SK-N-SH (cell line): ENCODE measurements at regions not wholly inside any gene's neighbourhood (a gene's known extent, or its start where the extent isn't known, plus 50 kb on each side); places are given as distances from the start of the nearest gene placed in this dataset.

Source experiments
- CTCF ChIA-PET: fragments of 300-600, 350-600 bp; formaldehyde crosslinking; extraction: SDS; loops from one replicate; lab custom pipeline; 2021; lab: Yijun Ruan, JAX
- POLR2A ChIA-PET: fragments of 350-600 bp; sonication (Branson Sonifier 250); formaldehyde crosslinking; extraction: SDS; loops from one replicate; lab custom pipeline; 2020; ENCODE audit warnings: antibody characterized with exemption, inconsistent platforms; lab: Yijun Ruan, JAX
- DNase-seq: peaks from one replicate; pipeline ENCODE4 v3.0.0; 2012
- H2AFZ ChIP-seq: fragments of 200-600 bp; sonication (generic); 2 replicates; pipeline ENCODE4 v1.8.1; 2016; ENCODE audit warnings: antibody characterized with exemption, mild to moderate bottlenecking, low read depth
- H3F3A ChIP-seq: fragments of 200-600 bp; sonication (generic); replicated peaks from 2 replicates; pipeline ENCODE3; 2016; ENCODE audit warnings: antibody characterized with exemption, mild to moderate bottlenecking; ENCODE audit not compliant: insufficient read depth
- H3K27ac ChIP-seq, 2 experiments: fragments of 200-500 bp in 1 of 2; fragments of 200-600 bp in 1 of 2; sonication (Bioruptor generic) in 1 of 2; sonication (generic), shearing (Covaris generic) in 1 of 2; 2 replicates each; pipeline versions ENCODE4 v1.5.1 to v1.6.1; 2014 to 2016; ENCODE audit warnings: low read depth in 2 of 2, inconsistent platforms in 1 of 2, low read length in 1 of 2, mild to moderate bottlenecking in 1 of 2, mixed read lengths in 1 of 2
- H3K27me3 ChIP-seq: fragments of 200-600 bp; sonication (generic), shearing (Covaris generic); 2 replicates; pipeline ENCODE4 v1.6.1; 2016; ENCODE audit warnings: mixed run types; ENCODE audit not compliant: insufficient read depth
- H3K36me3 ChIP-seq, 2 experiments: fragments of 200-500 bp in 1 of 2; fragments of 200-600 bp in 1 of 2; sonication (Bioruptor generic) in 1 of 2; sonication (generic) in 1 of 2; replicated peaks in 1 of 2; 2 replicates each; pipeline versions ENCODE3 to v1.5.1; 2014 to 2016; ENCODE audit warnings: low read length in 1 of 2, mild to moderate bottlenecking in 1 of 2; ENCODE audit not compliant: insufficient read depth in 2 of 2, control insufficient read depth in 1 of 2
- H3K4me1 ChIP-seq, 2 experiments: fragments of 200-500 bp in 1 of 2; fragments of 200-600 bp in 1 of 2; sonication (Bioruptor generic) in 1 of 2; sonication (generic), shearing (Covaris generic) in 1 of 2; 2 replicates each; pipeline versions ENCODE4 v1.5.1 to v1.6.1; 2014 to 2016; ENCODE audit warnings: low read depth in 1 of 2, low read length in 1 of 2, mixed run types in 1 of 2; ENCODE audit not compliant: insufficient read depth in 2 of 2, control insufficient read depth in 1 of 2
- H3K4me2 ChIP-seq: fragments of 200-600 bp; sonication (generic), shearing (Covaris generic); 2 replicates; pipeline ENCODE4 v1.6.1; 2017; ENCODE audit warnings: mixed run types
- H3K4me3 ChIP-seq, 2 experiments: fragments of 200-500 bp in 1 of 2; fragments of 200-600 bp in 1 of 2; sonication (Bioruptor generic) in 1 of 2; sonication (generic), shearing (Covaris generic) in 1 of 2; 2 replicates each; pipeline versions ENCODE4 v1.5.1 to v1.8.1; 2014 to 2016; ENCODE audit warnings: low read depth in 2 of 2, inconsistent platforms in 1 of 2, low read length in 1 of 2, mild to moderate bottlenecking in 1 of 2, mixed read lengths in 1 of 2, moderate library complexity in 1 of 2
- H3K79me2 ChIP-seq: fragments of 200-600 bp; sonication (generic); 2 replicates; pipeline ENCODE4 v1.8.1; 2017; ENCODE audit warnings: mild to moderate bottlenecking; ENCODE audit not compliant: insufficient read depth
- H3K9ac ChIP-seq: fragments of 200-600 bp; sonication (generic); 2 replicates; pipeline ENCODE4 v1.6.1; 2017; ENCODE audit warnings: mixed run types
- H3K9me2 ChIP-seq: fragments of 200-600 bp; sonication (generic); 2 replicates; pipeline ENCODE4 v1.6.1; 2017; ENCODE audit warnings: mixed run types
- H3K9me3 ChIP-seq: fragments of 200-600 bp; sonication (generic); 2 replicates; pipeline ENCODE4 v1.6.1; 2017; ENCODE audit warnings: mixed run types, mild to moderate bottlenecking, moderate library complexity
- H4K20me1 ChIP-seq: fragments of 200-600 bp; sonication (generic); 2 replicates; pipeline ENCODE4 v1.6.1; 2017; ENCODE audit warnings: mild to moderate bottlenecking, mixed run types; ENCODE audit not compliant: insufficient read depth
- CTCF ChIP-seq: fragments of 200-600 bp; sonication (generic); IDR thresholded peaks from 2 replicates; pipeline ENCODE4 v1.6.1; 2017; ENCODE audit warnings: antibody characterized with exemption, mild to moderate bottlenecking, moderate library complexity
- GATA2 ChIP-seq: sonication (generic); formaldehyde crosslinking; IDR thresholded peaks from 2 replicates; pipeline ENCODE4 v1.5.0; 2020; ENCODE audit warnings: mild to moderate bottlenecking, missing genetic modification reagents
- IRF3 ChIP-seq: fragments of 150-350 bp; IDR thresholded peaks from 2 replicates; pipeline ENCODE4 v1.6.1; 2016; ENCODE audit warnings: mild to moderate bottlenecking, low read depth, low read length
- JUND ChIP-seq: IDR thresholded peaks from 2 replicates; pipeline ENCODE4 v1.4.0; 2012
- NFIC ChIP-seq: IDR thresholded peaks from 2 replicates; pipeline ENCODE4 v1.4.0; 2012; ENCODE audit warnings: borderline replicate concordance
- POLR2AphosphoS5 ChIP-seq: IDR thresholded peaks from 2 replicates; pipeline ENCODE4 v1.6.1; 2012; ENCODE audit warnings: low read depth, low read length
- RAD21 ChIP-seq: IDR thresholded peaks from 2 replicates; pipeline ENCODE4 v1.6.1; 2012; ENCODE audit warnings: mild to moderate bottlenecking, low read length
- RCOR1 ChIP-seq: fragments of 150-350 bp; IDR thresholded peaks from 2 replicates; pipeline ENCODE4 v1.6.1; 2017; ENCODE audit warnings: antibody characterized with exemption, low read length
- RFX5 ChIP-seq: IDR thresholded peaks from 2 replicates; pipeline ENCODE4 v1.6.1; 2012; ENCODE audit warnings: mild to moderate bottlenecking, improper control_type of control experiment, low read length
- RXRA ChIP-seq: IDR thresholded peaks from 2 replicates; pipeline ENCODE4 v1.4.0; 2012; ENCODE audit warnings: low read depth, mild to moderate bottlenecking, borderline replicate concordance
- TAF1 ChIP-seq: IDR thresholded peaks from 2 replicates; pipeline ENCODE4 v1.6.1; 2012; ENCODE audit warnings: low read depth, mild to moderate bottlenecking, low read length, moderate library complexity, borderline replicate concordance
- TCF12 ChIP-seq: IDR thresholded peaks from 2 replicates; pipeline ENCODE4 v1.4.0; 2012
- TEAD4 ChIP-seq: IDR thresholded peaks from 2 replicates; pipeline ENCODE4 v1.4.0; 2012; ENCODE audit warnings: mild to moderate bottlenecking, borderline replicate concordance; ENCODE audit not compliant: insufficient read depth
- TF ChIP-seq, protein P1 (sequence below): IDR thresholded peaks from 2 replicates; pipeline ENCODE4 v1.6.1; 2012; ENCODE audit warnings: mild to moderate bottlenecking, low read depth, low read length, moderate library complexity

- Histone ChIP-seq H3K36me3 (no peaks in the 10 kb centered on the region), H3K79me2 (no peaks in the 10 kb centered on the region), H3K27me3 (no peaks in the 10 kb centered on the region), H2AFZ (no peak overlapping the region), H3K9me2 (no peaks in the 10 kb centered on the region), H3K9ac (no peak overlapping the region), H3F3A (no peaks in the 10 kb centered on the region), H3K4me2 (no peak overlapping the region), H3K9me3 (no peaks in the 10 kb centered on the region), H3K27ac (no peak overlapping the region), H3K4me3 (no peak overlapping the region), H4K20me1 (no peaks in the 10 kb centered on the region), H3K4me1 (no peaks in the 10 kb centered on the region)
- POLR2A ChIA-PET, result no interaction called here
- TF ChIP-seq RXRA (no peak), POLR2AphosphoS5 (no peak), GATA2 (no peak), CTCF (no peak), RFX5 (no peak), TAF1 (no peak), TEAD4 (no peak), IRF3 (no peak), TCF12 (no peak), RAD21 (no peak), RCOR1 (no peak), NFIC (no peak), JUND (no peak)
- TF ChIP-seq, protein P1, sequence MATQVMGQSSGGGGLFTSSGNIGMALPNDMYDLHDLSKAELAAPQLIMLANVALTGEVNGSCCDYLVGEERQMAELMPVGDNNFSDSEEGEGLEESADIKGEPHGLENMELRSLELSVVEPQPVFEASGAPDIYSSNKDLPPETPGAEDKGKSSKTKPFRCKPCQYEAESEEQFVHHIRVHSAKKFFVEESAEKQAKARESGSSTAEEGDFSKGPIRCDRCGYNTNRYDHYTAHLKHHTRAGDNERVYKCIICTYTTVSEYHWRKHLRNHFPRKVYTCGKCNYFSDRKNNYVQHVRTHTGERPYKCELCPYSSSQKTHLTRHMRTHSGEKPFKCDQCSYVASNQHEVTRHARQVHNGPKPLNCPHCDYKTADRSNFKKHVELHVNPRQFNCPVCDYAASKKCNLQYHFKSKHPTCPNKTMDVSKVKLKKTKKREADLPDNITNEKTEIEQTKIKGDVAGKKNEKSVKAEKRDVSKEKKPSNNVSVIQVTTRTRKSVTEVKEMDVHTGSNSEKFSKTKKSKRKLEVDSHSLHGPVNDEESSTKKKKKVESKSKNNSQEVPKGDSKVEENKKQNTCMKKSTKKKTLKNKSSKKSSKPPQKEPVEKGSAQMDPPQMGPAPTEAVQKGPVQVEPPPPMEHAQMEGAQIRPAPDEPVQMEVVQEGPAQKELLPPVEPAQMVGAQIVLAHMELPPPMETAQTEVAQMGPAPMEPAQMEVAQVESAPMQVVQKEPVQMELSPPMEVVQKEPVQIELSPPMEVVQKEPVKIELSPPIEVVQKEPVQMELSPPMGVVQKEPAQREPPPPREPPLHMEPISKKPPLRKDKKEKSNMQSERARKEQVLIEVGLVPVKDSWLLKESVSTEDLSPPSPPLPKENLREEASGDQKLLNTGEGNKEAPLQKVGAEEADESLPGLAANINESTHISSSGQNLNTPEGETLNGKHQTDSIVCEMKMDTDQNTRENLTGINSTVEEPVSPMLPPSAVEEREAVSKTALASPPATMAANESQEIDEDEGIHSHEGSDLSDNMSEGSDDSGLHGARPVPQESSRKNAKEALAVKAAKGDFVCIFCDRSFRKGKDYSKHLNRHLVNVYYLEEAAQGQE, result no peak
- no peak for DNase-seq
- CTCF ChIA-PET, result interaction anchor here (0.7 kb wide), 1 partner anchor 14 kb away, joined by 3 read pairs; no protein-coding TSS in a partner anchor
Measured at GRCh38 chr11:87897071-87897470, 278.2 kb downstream of the RAB38 start.
